Keratinocyte (primary cell): ENCODE measurements at regions not wholly inside any gene's neighbourhood (a gene's known extent, or its start where the extent isn't known, plus 50 kb on each side); places are given as distances from the start of the nearest gene placed in this dataset.

ENCODE experiments used
- DNase-seq: peaks from one replicate; pipeline ENCODE4 v3.0.0-alpha.2; 2011; ENCODE audit warnings: low read depth, missing footprints, low spot score
- FAIRE-seq: peaks from 2 replicates; lab custom pipeline; 2011; peaks lifted over from hg19 to GRCh38; lab: Jason Lieb, UNC
- H2AFZ ChIP-seq: 2 replicates; pipeline ENCODE4 v1.6.0; 2012; ENCODE audit warnings: low read length, control low read depth, inconsistent platforms; ENCODE audit not compliant: control insufficient read depth
- H3K27ac ChIP-seq: 2 replicates; pipeline ENCODE4 v1.5.1; 2011; ENCODE audit warnings: low read length; ENCODE audit not compliant: control insufficient read depth, insufficient read depth
- H3K27me3 ChIP-seq: 3 replicates; pipeline ENCODE4 v1.6.0; 2011; ENCODE audit warnings: low read length; ENCODE audit not compliant: control insufficient read depth, insufficient read depth; ENCODE audit errors: extremely low read depth
- H3K36me3 ChIP-seq, 2 experiments: 2 replicates in 1 of 2; 3 replicates in 1 of 2; pipeline ENCODE4 v1.5.1; 2011; ENCODE audit warnings: low read length in 2 of 2, mild to moderate bottlenecking in 1 of 2; ENCODE audit not compliant: control insufficient read depth in 2 of 2, insufficient read depth in 2 of 2; ENCODE audit errors: extremely low read depth in 1 of 2
- H3K4me1 ChIP-seq: 3 replicates; pipeline ENCODE4 v1.5.1; 2011; ENCODE audit warnings: low read length; ENCODE audit not compliant: control insufficient read depth, insufficient read depth; ENCODE audit errors: extremely low read depth
- H3K4me2 ChIP-seq: 3 replicates; pipeline ENCODE4 v1.6.0; 2011; ENCODE audit warnings: low read depth, low read length; ENCODE audit not compliant: control insufficient read depth, insufficient read depth; ENCODE audit errors: extremely low read depth
- H3K4me3 ChIP-seq, 3 experiments: fragments of 200-600 bp in 1 of 3; sonication (generic) in 1 of 3; 2 replicates in 2 of 3; 3 replicates in 1 of 3; pipeline ENCODE4 v1.5.1; 2011 to 2016; ENCODE audit warnings: low read length in 3 of 3, mild to moderate bottlenecking in 3 of 3, control low read depth in 2 of 3, inconsistent platforms in 1 of 3, low read depth in 1 of 3, mixed read lengths in 1 of 3, mixed run types in 1 of 3, moderate library complexity in 1 of 3; ENCODE audit not compliant: control insufficient read depth in 2 of 3, insufficient read depth in 2 of 3; ENCODE audit errors: extremely low read depth in 1 of 3
- H3K79me2 ChIP-seq: 2 replicates; pipeline ENCODE4 v1.6.0; 2012; ENCODE audit warnings: low read length; ENCODE audit not compliant: control insufficient read depth, insufficient read depth
- H3K9ac ChIP-seq: 3 replicates; pipeline ENCODE4 v1.6.0; 2011; ENCODE audit warnings: low read length; ENCODE audit not compliant: control insufficient read depth, insufficient read depth; ENCODE audit errors: extremely low read depth
- H3K9me1 ChIP-seq: 3 replicates; pipeline ENCODE4 v1.6.0; 2011; ENCODE audit warnings: low read length; ENCODE audit not compliant: control insufficient read depth, insufficient read depth; ENCODE audit errors: extremely low read depth
- H3K9me3 ChIP-seq: 2 replicates; pipeline ENCODE4 v1.5.1; 2012; ENCODE audit warnings: low read depth, low read length; ENCODE audit not compliant: control insufficient read depth
- H4K20me1 ChIP-seq: 3 replicates; pipeline ENCODE4 v1.6.0; 2011; ENCODE audit warnings: low read length; ENCODE audit not compliant: control insufficient read depth, insufficient read depth; ENCODE audit errors: extremely low read depth
- EZH2 ChIP-seq: IDR thresholded peaks from one replicate; pipeline ENCODE4 v1.6.1; 2012; ENCODE audit warnings: inconsistent platforms, mild to moderate bottlenecking, low read length, moderate library complexity
- dilution Hi-C: fragments of 300-500 bp; cut with MboI; formaldehyde crosslinking; loops from one replicate; pipeline ENCODE4 v1.7.0; 2020; ENCODE audit warnings: low sequenced_read_pairs; ENCODE audit not compliant: extremely low pct_ligation_motif_present
- TF ChIP-seq, protein P1 (sequence below), 3 experiments: IDR thresholded peaks in 1 of 3; conservative IDR thresholded peaks in 1 of 3; optimal IDR thresholded peaks in 1 of 3; 2 replicates in 2 of 3; 3 replicates in 1 of 3; pipeline versions ENCODE3 to v1.5.1; 2011; ENCODE audit warnings: low read length in 3 of 3, mild to moderate bottlenecking in 3 of 3, moderate library complexity in 2 of 3, control low read depth in 1 of 3, inconsistent platforms in 1 of 3; ENCODE audit not compliant: insufficient read depth in 2 of 3; ENCODE audit errors: extremely low read depth in 1 of 3

DNA sequence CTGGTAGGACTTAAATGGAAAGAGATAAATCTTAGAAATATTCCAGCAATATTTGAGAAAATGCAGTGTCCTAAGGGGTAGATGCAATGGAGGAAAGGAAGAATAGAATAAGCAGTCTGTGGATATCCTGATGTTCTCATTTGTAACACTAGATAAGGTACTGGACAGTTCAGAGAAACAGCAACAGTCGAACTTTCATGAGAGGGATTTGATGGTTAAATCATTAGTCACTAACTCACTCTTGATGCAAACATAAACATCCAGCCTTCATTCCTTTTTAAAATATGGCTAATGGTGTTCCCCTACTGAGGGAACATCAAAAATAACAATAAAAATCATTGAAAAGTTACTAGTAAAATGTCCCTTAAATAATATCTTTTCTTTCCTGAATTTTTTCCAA, 211.4 kb upstream of the SLC39A10 start:
- Histone ChIP-seq H3K4me2 (no peak overlapping the region), H3K27ac (no peak overlapping the region), H3K36me3 (no peaks in the 10 kb centered on the region), H3K27me3 (no peaks in the 10 kb centered on the region), H3K4me1 (no peaks in the 10 kb centered on the region), H3K9me3 (no peaks in the 10 kb centered on the region), H2AFZ (no peak overlapping the region), H3K79me2 (no peaks in the 10 kb centered on the region), H3K4me3 (no peak overlapping the region), H3K9ac (no peak overlapping the region), H3K9me1 (no peaks in the 10 kb centered on the region), H4K20me1 (no peaks in the 10 kb centered on the region)
- dilution Hi-C loops = no loop called here
- FAIRE-seq (no peak), DNase-seq (no peak)
- TF ChIP-seq, protein P1, sequence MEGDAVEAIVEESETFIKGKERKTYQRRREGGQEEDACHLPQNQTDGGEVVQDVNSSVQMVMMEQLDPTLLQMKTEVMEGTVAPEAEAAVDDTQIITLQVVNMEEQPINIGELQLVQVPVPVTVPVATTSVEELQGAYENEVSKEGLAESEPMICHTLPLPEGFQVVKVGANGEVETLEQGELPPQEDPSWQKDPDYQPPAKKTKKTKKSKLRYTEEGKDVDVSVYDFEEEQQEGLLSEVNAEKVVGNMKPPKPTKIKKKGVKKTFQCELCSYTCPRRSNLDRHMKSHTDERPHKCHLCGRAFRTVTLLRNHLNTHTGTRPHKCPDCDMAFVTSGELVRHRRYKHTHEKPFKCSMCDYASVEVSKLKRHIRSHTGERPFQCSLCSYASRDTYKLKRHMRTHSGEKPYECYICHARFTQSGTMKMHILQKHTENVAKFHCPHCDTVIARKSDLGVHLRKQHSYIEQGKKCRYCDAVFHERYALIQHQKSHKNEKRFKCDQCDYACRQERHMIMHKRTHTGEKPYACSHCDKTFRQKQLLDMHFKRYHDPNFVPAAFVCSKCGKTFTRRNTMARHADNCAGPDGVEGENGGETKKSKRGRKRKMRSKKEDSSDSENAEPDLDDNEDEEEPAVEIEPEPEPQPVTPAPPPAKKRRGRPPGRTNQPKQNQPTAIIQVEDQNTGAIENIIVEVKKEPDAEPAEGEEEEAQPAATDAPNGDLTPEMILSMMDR (optimal IDR thresholded peaks at IDR 0.05 in 1 of 3, IDR thresholded peaks at IDR 0.05 in 1 of 3, conservative IDR thresholded peaks at IDR 0.05 in 1 of 3; ENCODE audit: extremely low read depth in 1 of 3, insufficient read depth in 2 of 3, low read length in 3 of 3) = no peak
- no peak for TF ChIP-seq EZH2

DNA sequence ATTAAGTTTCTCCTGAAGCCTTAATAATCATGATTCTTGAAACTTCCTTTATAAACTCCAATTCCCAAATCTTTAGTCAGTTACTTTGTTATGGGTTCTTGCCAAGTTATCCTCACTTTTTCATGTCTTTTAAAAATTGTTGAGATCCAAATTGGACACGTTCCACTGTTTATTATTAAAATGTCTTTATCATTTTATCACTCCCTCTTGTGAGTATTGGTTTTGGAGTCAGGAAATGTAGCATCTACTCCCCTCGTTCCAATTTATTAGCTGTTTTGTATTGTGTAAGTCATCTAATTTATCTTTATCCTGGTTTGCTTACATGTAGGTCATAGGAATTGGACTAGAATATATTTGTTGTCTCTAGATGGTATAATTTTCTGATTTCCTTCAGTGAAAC, 213.1 kb upstream of the SLC39A10 start:
- DNase-seq = no peak
- Histone ChIP-seq H3K27ac (no peak overlapping the region), H4K20me1 (no peaks in the 10 kb centered on the region), H3K79me2 (no peaks in the 10 kb centered on the region), H3K9me3 (no peaks in the 10 kb centered on the region), H3K4me3 (no peak overlapping the region), H3K27me3 (no peaks in the 10 kb centered on the region), H3K9me1 (no peaks in the 10 kb centered on the region), H3K9ac (no peak overlapping the region), H3K4me1 (no peaks in the 10 kb centered on the region), H2AFZ (no peak overlapping the region), H3K4me2 (no peak overlapping the region), H3K36me3 (no peaks in the 10 kb centered on the region)
- TF ChIP-seq, protein P1 (optimal IDR thresholded peaks at IDR 0.05 in 1 of 3, IDR thresholded peaks at IDR 0.05 in 1 of 3, conservative IDR thresholded peaks at IDR 0.05 in 1 of 3; ENCODE audit: extremely low read depth in 1 of 3, insufficient read depth in 2 of 3, low read length in 3 of 3) = no peak
- TF ChIP-seq EZH2 = no peak
- FAIRE-seq = no peak
- dilution Hi-C loops = no loop called here
